Epithelial cell of esophagus (primary cell): ENCODE measurements at regions not wholly inside any gene's neighbourhood (a gene's known extent, or its start where the extent isn't known, plus 50 kb on each side); places are given as distances from the start of the nearest gene placed in this dataset.
A peak's percentile ranks its signal among the peaks of the same experiment; 100 is the strongest.

Experiments
- DNase-seq: peaks from one replicate; pipeline ENCODE4 v3.0.0; 2010; ENCODE audit warnings: low read depth
- H3K4me3 ChIP-seq: 2 replicates; pipeline ENCODE4 v1.5.1; 2011; ENCODE audit warnings: mild to moderate bottlenecking, low read length, control low read depth
- TF ChIP-seq, protein P1 (sequence below): IDR thresholded peaks from 2 replicates; pipeline ENCODE4 v1.5.1; 2011; ENCODE audit warnings: low read depth, mild to moderate bottlenecking, low read length, control low read depth, inconsistent platforms; ENCODE audit not compliant: insufficient read depth; ENCODE audit errors: missing control alignments

- no peak overlapping the region for H3K4me3 ChIP-seq
- peak; percentile 68 for DNase-seq
- TF ChIP-seq, protein P1, sequence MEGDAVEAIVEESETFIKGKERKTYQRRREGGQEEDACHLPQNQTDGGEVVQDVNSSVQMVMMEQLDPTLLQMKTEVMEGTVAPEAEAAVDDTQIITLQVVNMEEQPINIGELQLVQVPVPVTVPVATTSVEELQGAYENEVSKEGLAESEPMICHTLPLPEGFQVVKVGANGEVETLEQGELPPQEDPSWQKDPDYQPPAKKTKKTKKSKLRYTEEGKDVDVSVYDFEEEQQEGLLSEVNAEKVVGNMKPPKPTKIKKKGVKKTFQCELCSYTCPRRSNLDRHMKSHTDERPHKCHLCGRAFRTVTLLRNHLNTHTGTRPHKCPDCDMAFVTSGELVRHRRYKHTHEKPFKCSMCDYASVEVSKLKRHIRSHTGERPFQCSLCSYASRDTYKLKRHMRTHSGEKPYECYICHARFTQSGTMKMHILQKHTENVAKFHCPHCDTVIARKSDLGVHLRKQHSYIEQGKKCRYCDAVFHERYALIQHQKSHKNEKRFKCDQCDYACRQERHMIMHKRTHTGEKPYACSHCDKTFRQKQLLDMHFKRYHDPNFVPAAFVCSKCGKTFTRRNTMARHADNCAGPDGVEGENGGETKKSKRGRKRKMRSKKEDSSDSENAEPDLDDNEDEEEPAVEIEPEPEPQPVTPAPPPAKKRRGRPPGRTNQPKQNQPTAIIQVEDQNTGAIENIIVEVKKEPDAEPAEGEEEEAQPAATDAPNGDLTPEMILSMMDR = no peak
These were observed 82.1 kb upstream of the PITX1 start for GRCh38 chr5:135116160-135116561.

- H3K4me3 ChIP-seq = no peak overlapping the region
- TF ChIP-seq, protein P1 = no peak
- DNase-seq = no peak
These were observed 81.6 kb upstream of the PITX1 start for GRCh38 chr5:135115591-135115990.

DNA sequence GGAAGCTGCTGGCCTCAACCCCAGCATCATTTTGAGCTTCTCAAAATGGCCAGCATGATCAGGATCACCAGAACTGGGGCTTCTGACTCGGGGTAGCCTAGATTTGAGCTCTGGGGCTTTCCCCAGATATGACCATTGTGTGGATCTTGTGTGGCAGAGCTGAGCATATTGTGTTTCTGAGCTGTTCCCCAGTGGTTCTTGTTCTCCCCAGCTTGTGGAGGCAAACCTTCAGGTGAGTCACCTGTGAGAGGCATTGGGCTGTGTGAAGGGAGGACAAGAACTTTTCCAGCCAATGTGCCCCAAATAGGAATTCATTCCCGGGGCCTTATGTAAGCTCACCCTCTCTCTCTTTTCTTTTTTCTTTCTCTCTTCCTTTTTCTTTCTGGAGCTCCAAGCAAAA is 80.7 kb upstream of the PITX1 start:
- peak; percentile 64 for DNase-seq
- TF ChIP-seq, protein P1 = no peak
- no peak overlapping the region for H3K4me3 ChIP-seq

GRCh38 chr5:135112008-135112725 is 78.1 kb upstream of the PITX1 start:
- peak; percentile 28 for DNase-seq
- no peak overlapping the region for H3K4me3 ChIP-seq
- TF ChIP-seq, protein P1 = no peak

- DNase-seq = peak; percentile 70
- TF ChIP-seq, protein P1 = no peak
- H3K4me3 ChIP-seq = no peak overlapping the region
These were observed 77.0 kb upstream of the PITX1 start for GRCh38 chr5:135110785-135111596.

DNA sequence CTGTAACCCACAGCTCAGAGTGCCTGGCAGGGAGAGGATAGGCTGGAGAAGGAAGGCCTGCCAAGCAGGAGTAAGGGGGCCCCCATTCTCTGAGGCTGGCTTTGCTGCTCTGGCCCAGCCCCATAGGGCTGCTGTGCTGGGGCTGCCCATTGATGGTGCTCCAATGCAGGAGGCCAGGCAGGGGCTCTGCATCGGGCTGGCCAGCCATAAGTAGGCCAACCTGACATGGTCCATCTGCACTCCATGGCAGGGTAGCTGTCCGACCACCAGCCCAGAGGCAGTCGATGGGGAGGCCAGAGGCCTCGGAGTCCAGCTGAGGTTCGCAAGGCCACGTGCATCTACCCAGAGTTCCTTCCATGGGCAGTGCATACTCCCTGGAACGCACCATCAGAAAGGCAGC is 75.0 kb upstream of the PITX1 start:
- TF ChIP-seq, protein P1 = no peak
- no peak overlapping the region for H3K4me3 ChIP-seq
- no peak for DNase-seq
